SIG-M5 treated with dmso at 0.1 percent for 504 hours (cell line): ENCODE measurements at regions not wholly inside any gene's neighbourhood (a gene's known extent, or its start where the extent isn't known, plus 50 kb on each side); places are given as distances from the start of the nearest gene placed in this dataset.
"Not testable (repeated sequence)": the region's sequence is repeated elsewhere in the genome, so short reads cannot be mapped to it uniquely, and the experiment has no call there.

Experiments used
- DNase-seq: peaks from one replicate; lab custom pipeline; 2025; ENCODE audit not compliant: unreplicated experiment; lab: John Stamatoyannopoulos, UW

GRCh38 chr11:106482917-106483785 is 405.7 kb downstream of the AASDHPPT start:
- DNase-seq: no peak

GRCh38 chr11:106491751-106492150 is 414.3 kb downstream of the AASDHPPT start:
- no peak for DNase-seq

- no peak for DNase-seq
These were observed 416.3 kb downstream of the AASDHPPT start for GRCh38 chr11:106493751-106494150.

GRCh38 chr11:106495046-106495445 is 417.6 kb downstream of the AASDHPPT start:
- no peak for DNase-seq

GRCh38 chr11:106496677-106497076 is 419.2 kb downstream of the AASDHPPT start:
- no peak for DNase-seq

GRCh38 chr11:106497321-106497720 is 419.9 kb downstream of the AASDHPPT start:
- no peak for DNase-seq

- no peak for DNase-seq
These were observed 420.4 kb downstream of the AASDHPPT start for GRCh38 chr11:106497822-106498221.

GRCh38 chr11:106503901-106504300 is 426.4 kb downstream of the AASDHPPT start:
- DNase-seq: no peak

- DNase-seq: no peak
These were observed 430.3 kb downstream of the AASDHPPT start for GRCh38 chr11:106507645-106508306.

GRCh38 chr11:106514706-106515105 is 437.2 kb downstream of the AASDHPPT start:
- no peak for DNase-seq

GRCh38 chr11:106517426-106517825 is 440.0 kb downstream of the AASDHPPT start:
- DNase-seq: no peak

- DNase-seq: no peak
These were observed 442.9 kb downstream of the AASDHPPT start for GRCh38 chr11:106520146-106520912.

GRCh38 chr11:106520920-106521319 is 443.5 kb downstream of the AASDHPPT start:
- no peak for DNase-seq

- no peak for DNase-seq
These were observed 445.7 kb downstream of the AASDHPPT start for GRCh38 chr11:106523171-106523570.

GRCh38 chr11:106523921-106524320 is 446.5 kb downstream of the AASDHPPT start:
- DNase-seq: no peak

- DNase-seq: no peak
These were observed 447.0 kb downstream of the AASDHPPT start for GRCh38 chr11:106524436-106524835.

GRCh38 chr11:106531648-106532047 is 454.2 kb downstream of the AASDHPPT start:
- not testable (repeated sequence) for DNase-seq

- DNase-seq: no peak
These were observed 455.6 kb downstream of the AASDHPPT start for GRCh38 chr11:106533046-106533445.

GRCh38 chr11:106540001-106540400 is 462.5 kb downstream of the AASDHPPT start:
- DNase-seq: no peak

GRCh38 chr11:106548406-106548805 is 469.9 kb downstream of the GUCY1A2 start:
- no peak for DNase-seq
